ENCODE measurements at regions not wholly inside any gene's neighbourhood (a gene's known extent, or its start where the extent isn't known, plus 50 kb on each side); places are given as distances from the start of the nearest gene placed in this dataset.
"Not testable (repeated sequence)": the region's sequence is repeated elsewhere in the genome, so short reads cannot be mapped to it uniquely, and the experiment has no call there.

DNA sequence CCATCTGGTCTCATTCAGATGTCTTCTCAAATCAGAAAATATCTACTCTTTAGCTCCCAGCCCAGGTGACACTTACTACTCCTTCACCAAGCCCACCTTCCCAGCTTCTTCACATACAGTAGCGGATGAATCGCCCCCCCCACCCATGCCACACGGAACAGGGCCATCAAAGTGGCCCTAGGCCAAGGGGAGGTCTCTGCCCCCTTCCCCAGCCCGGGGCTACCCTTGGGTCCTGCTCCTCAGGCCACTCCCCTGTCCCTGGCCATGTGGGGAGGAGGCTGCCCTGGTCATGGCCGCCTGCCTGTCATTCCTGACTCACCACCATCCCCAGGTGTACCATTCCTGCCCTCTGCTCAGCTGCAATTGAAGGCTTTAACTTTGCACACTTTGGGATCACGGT is 142.8 kb downstream of the NECTIN1 start:
- no peak for DNase-seq (ENCODE audit: low read depth)

DNA sequence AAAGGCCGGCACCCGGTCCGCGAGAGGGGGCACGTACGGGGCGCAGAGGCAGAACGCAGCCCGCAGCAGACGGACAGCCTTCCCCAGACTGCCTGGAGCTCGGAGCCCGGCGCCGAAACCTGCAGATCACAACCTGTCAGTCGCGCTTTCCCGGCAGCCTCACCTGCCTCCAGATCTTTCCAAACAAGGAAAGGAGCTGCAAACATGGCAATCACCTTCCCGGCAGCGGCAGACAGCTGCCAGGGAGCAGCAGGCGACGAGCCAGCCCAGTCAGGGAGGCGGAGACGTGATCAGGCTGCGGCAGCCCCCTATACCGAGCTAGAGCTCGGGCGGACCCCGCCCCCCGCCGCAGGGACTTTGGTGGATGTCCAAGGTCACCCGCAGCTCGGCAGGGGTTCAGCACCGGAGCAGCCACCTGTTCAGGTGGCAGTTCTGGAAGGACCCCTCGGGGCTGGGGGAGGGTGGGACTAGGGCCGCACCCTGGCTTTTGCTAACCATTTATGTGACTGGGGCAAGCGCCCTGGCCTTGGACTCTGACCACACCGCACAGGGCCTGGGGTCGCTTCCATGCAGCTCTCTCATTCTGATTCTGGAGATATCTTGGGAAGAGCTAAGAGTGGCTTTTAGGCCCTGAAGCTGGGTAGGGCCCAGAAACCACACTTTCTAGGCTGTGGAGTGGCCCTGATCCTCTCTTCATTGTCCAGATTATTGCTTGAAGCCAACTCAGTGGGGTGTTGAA is 143.8 kb downstream of the NECTIN1 start:
- no peak for DNase-seq (ENCODE audit: low read depth)

DNA sequence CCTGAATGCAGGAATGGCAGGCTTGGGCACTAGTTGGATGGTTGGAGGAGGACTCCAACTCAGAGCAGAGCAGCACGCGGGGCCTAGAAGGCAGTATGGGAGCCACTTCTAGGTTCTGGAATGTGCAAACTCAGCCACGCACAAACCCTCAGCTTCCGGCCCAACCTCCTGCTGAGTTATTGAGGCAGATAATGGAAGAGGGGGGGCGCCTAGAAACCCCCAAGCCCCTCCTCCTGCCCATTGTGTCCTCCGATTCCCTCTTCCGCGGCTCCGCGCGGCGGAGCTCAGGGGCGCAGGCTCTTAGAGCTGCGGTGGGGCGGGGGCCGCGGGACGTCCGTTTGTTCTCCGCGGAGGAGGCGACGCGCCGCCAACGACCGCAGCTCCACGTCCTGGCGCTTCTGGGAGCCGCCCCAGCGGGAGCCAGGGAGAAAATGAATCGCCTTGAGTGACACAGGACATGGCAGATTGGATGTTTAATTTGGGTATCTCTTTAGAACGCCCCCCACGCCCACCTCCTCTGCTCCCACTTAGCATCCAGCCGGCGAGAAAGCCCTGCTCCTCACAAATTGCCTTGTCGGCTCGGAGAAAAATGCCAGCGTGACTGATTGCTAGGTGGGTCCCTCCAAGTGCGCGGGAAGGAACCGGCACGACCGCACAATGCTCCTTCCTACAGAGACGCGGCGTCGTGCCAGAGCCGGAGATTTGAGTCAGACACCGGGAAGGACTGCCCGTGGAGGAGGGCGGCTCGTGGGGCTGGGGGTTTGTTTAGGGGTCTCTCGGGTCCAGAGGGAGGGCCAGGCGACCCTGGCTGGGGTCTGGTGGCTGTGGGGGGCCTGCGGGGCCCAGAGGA is 144.6 kb downstream of the NECTIN1 start:
- no peak for DNase-seq (ENCODE audit: low read depth)

DNA sequence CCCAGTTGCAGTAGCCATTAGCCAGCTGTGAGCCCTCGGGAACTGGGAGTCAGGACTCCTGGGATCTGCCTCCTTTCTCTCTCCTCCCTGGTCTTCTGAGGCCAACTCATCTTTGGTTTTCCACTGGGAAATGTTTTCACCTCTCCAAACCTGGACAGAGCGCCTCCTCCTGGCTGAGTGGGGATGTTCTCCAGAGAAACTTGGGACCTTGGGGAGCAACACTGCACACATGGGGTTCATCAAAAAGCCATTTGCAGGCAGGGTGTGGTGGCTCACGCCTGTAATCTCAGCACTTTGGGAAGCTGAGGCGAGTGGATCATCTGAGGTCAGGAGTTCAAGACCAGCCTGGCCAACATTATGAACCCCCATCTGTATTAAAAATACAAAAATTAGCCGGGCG is 145.4 kb downstream of the NECTIN1 start:
- DNase-seq (ENCODE audit: low read depth) = no peak

DNA sequence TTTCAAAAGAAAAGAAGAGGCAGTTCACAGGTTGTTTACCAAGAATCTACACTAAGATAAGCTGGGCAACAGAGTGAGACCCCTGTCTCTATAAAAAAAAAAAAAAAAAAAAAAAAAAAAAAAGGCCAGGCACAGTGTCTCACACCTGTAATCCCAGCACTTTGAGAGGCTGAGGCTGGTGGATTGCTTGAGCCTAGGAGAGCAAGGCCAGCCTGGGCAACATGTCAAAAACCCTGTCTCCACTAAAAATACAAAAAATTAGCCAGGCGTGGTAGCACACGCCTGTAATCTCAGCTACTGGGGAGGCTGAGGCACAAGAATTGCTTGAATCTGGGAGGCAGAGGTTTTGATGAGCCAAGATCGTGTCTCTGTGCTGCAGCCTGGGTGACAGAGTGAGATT is 147.6 kb downstream of the NECTIN1 start:
- not testable (repeated sequence) for DNase-seq (ENCODE audit: low read depth)

DNA sequence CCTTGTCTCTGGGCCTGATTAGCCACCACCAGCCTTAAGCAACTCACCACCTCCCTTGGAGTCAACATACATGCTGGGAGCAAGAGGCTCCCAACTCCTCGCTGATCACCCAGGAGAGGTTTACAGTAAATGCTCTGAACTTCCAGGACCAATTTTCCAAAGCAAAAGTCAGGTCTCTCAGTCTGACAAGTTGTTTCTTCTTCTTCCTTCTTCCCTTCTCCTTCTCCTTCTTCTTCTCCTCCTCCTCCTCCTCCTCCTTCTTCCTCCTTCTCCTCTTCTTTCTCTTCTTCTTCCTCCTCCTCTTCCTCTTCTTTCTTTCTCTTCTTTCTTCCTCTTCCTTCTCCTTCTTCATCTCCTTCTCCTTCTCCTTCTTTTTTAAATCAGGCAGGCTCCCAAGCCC is 148.2 kb downstream of the NECTIN1 start:
- no peak for DNase-seq (ENCODE audit: low read depth)

DNA sequence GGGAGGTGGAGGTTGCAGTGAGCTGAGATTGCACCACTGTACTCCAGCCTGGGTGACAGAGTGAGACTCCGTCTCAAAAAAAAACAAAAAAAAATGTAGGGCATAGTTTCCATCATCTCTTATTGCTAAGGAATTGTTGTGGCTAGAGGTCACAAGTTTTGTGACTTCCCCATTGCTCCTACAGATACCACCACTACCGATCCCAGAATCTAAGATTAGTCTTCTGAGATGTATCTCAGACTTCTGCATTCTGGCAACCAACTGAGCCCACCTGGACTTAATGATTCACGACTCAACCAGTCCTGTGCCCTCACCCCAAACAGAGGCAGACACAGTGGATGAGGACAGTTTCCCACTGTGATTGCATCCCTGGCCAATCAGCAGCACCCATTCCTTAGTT is 148.9 kb downstream of the NECTIN1 start:
- no peak for DNase-seq (ENCODE audit: low read depth)

DNA sequence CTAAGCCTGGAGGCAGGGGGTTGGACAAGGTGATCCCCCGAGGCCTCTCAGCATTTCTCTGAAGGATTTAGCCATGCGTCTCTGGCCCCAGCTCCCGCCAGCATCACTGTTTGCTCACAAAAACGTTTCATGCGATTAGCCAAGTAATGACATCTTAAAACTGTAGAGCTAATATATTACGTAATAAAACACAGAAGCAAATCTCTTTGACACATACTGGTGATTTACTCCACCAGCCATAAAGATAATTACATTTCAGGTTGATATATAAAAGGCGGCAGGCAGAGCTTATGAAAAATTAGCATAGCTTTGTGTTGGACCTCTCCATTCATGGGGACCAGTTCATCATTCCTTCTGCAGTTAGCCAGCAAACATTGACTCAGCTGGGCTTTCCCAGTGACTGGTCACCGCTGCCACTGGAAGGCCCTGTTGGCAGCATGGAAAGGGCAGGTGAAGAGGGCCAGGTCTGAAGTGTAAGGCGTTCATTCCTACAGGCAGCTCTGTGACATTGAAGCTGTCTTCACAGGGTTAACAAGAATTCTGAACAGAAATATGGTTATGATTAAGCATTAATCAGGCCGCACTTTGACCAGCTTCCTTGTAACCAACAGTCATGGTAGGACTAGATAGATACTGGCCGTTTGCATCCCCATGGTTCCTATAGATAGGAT is 150.3 kb downstream of the NECTIN1 start:
- DNase-seq (ENCODE audit: low read depth) = no peak

DNA sequence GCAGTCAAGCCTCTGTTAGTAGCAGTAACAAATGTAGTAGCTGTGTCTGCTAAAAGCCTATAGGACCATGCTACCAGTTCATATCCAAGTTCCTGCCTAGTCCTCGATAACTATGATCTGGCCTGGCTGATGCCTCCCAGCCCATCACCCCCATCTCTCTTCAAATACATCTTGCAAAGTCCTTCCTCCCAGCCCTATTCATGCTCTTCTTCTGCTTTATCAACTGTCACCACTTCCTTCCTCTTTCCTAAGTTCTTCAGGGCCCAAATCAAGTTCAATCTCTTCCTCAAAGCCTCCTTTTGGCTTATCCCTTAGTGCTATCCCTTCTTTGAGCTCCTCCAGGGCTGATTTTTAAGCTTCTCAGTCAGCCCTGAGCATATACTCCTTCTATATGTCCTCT is 150.9 kb upstream of the THY1 start:
- DNase-seq (ENCODE audit: low read depth) = no peak

DNA sequence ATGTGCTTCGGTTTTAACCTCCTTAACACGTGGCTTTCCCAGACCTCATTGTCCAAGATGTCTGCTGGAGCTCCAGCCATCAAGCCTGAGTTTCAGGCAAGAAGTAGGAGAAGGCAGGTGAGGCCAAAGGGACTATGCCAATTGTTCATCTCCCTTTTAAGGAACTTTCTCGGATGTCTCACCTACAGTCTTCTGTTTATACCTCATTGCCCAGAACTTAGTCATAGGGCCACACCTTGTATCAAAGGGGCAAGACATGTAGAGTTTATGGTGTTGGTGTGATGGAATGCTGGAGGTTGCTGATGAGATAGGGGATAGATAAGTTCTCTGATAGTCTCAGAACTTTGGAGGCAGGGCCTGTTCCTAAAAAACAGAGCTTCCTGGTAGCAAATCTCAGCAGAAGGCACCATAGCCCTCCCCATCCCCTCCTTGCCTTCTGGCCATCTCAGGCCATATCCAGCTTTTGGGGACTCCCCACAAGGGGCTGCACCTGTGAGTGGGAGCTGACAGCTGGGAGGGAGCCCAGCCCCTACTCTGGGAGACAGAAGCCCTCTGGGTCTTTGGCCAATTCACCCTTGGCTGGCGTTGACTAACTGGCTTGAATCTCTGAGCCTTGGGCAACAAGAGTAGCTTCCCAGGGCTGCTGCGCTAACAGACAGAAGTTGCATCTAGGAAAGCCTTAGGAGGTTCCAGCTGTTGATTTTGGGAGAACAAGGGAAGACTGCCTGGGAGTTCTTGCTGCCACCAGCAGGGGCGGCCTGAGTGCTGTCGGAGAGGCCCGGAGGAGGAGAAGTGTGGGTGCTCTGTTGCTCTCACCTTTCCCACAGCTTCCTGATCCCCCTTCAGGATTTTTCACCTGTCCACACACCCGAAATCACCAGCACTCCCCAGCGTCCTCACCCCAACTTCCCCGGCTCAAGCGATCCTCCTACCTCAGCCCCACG is 149.8 kb upstream of the THY1 start:
- no peak for DNase-seq (ENCODE audit: low read depth)

DNA sequence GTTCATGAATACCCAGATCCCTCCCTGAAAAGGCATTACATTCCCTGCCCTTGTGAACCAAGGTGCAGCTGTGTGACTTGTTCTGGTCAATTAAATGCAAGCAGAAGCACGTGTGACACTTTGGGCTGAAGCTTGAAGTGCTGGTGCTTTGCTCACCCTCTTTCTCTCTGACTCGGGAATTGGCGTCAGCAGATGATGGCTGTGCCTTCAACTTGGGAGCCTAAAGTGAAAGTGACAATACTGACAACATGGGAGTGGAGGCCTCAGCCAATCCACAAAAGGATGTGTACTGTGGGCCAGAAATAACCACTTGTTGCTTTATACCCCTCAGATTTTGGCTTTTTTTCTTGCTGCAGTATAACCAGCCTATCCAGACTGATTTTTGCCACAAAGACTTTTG is 148.3 kb upstream of the THY1 start:
- no peak for DNase-seq (ENCODE audit: low read depth)

DNA sequence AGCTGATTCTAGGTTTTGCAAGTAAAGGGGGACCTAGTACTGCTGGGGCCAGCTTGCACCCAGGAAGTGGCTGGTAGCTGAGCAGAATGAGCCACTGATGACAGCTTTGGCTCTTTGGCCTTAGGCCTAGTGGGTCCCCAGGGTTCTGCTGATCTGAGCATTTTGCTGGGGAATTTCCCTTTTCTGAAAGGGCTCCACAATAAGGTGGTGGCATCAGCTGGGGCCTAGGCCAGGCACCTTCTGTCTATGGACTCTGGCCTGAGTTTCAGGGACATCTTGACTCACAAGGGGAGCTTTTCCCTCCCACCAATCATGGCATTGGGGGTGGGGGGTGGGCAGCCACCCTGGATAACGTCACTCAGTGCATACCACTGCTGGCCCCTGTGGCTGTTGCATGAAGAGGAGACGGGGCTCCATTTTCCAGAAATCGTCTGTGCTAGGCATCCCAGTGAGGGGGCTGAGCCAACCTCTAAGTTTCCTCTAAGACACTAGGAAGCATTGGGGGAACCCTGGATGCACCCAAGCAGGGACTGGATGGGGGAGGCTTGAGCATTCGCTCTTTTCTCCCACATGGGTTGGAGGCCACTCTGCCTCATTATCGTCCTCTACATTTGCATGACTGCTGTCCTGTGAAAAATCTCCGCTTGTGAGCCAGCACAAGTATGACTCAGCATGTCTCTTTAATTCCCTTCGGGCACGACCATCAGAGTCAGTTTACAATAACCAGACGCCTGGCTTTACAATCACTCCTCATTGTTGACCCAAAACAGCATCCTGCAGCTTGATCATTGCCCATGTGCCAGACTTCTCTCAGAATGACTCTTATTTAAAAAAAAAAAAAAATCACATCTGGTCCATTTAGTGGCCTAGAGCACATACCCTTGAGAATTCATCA is 145.0 kb upstream of the THY1 start:
- no peak for DNase-seq (ENCODE audit: low read depth)

DNA sequence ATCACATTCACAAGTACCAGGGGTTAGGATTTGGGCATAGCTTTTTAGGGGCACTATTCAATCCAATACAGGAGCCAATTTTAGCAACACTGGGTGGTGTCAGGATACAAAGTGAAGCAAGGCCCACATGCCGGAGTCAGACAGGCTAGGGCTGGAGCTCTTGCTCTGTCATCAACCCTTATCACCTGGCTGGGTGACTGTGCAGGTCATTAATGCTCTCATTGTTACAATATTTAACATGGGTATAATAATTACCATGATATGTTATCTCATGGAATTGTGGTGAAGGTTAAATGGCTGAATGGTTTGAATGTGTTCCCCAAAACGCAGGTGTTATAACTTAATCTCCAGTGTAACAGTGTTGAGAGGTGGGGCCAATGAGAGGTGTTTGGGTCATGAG is 143.3 kb upstream of the THY1 start:
- no peak for DNase-seq (ENCODE audit: low read depth)

DNA sequence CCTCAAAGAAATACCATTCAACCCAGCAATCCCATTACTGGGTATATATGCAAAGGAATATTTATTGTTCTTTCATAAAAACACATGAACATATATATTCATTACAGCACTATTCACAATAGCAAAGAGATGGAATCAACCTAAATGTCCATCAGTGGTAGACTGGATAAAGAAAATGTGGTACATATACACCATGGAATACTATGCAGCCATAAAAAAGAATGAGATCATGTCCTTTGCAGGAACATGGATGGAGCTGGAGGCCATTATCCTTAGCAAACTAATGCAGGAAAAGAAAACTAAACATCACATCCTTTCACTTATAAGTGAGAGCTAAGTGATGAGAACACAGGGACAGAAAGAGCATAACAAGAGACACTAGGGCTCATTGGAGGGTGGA is 142.7 kb upstream of the THY1 start:
- not testable (repeated sequence) for DNase-seq (ENCODE audit: low read depth)

DNA sequence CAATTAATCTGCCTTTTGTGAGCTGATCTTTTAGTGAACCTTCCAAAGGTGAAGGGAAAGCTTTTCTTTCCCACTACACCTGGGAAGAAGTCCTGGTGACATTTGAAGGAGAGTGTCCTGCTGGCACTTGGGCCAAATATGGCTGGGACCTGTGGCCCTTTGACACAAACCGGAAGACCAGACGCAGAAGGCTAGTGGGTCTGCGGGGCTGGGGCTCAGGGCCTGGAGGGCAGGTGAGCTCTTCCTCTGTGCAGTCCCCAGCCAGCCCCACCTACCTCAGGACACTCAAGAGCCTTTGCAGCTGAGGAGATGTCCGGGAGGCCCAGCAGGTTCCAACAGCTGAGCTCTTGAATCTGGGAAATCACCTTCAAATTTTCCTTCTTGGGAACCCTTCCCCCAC is 138.0 kb upstream of the THY1 start:
- no peak for DNase-seq (ENCODE audit: low read depth)

DNA sequence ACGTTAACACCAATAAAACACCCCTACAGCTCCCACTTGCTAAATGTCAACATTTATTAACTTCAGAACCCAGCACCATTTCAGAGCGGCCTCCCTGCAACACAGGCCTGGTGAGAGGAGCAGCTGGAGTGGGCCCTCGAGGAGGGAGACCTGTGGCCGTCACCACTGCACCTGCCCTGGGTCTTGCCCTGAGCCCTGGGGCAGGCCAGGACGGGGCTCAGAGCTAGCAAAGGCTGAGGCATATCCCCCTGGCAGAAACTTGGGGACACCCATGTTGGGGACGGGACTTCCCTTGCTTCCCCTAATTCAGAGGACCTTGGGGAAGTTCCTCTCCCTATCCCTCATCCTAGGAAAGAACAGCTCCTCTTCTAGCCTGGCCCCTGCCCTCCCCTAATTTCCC is 137.3 kb upstream of the THY1 start:
- DNase-seq (ENCODE audit: low read depth) = no peak

DNA sequence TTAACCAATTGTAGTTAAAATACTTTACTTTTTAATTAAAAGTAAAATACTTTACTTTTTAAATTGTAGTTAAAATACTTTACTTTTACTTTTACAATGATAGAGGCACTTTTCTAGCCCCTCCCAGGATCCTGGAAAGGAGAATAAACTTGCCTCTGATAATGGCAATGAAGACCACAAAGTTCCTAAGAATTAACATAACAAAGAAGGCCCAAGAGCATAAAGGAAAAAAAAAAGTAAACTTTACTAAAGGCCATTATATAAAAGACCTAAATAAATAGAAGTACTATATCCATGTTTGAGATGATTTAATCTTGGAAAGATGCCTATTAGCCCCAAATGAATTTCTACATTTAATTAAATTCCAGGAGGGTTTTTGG is 129.1 kb upstream of the THY1 start:
- no peak for DNase-seq (ENCODE audit: low read depth)

DNA sequence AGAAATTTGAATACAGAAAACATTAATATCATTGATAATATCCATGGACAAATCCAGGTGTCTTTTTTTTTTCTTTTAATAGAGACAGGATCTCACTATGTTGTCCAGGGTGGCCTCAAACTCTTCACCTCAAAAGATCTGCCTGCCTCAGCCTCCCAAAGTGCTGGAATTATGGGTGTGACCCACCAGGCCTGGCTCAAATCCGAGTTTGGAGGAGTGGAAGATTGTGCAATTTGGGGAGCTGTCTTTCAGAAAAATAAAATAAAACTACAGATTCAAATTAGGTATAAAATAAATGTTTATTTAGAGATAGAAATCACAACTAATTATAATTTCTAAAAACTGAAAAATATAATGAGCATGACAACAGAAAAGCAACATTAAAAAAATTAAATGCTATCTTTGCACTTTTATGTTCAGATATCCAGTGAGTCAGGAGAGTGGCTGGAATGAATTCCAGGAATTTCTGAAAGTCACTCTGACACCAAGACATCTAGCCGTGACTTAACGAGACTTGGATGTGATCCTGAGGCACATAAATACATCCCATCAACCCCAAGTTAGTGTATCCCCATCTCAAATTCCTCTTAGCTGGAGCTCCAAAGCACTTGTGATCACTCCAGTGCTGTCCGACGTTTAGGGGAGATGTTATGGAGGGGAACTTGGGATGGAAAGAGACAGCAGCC is 128.6 kb upstream of the THY1 start:
- no peak for DNase-seq (ENCODE audit: low read depth)

DNA sequence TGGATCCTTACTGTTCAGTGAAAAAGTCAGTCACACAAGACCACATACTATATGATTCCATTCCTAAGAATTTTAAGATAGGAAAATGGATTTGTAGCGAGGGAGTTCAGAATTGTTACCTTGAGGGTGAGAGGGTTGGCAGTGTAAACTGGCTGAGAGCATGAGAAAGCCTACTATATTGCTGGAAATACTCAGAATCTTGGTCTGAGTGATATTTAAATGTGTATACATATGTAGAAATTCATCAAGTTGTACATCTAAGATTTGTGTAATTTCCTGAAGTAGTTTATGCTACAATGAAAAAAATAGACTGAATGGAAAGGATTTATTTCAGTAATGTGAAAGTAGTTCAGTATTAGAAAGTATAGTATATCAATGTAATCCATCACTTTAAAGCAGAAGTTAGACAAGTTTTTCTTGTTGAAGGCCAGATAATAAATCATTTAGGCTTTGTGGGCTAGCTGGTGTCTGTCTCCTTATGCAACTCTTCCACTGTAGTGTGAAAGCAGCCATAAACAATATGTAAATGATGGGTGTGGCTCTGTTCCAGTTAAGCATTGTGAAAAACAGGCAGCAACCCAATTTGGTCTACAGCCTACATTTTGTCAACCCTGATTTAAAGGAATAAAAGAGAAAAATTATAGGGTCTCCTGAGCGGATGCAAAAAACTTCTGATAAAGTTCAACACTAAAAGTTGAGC is 127.2 kb upstream of the THY1 start:
- no peak for DNase-seq (ENCODE audit: low read depth)

DNA sequence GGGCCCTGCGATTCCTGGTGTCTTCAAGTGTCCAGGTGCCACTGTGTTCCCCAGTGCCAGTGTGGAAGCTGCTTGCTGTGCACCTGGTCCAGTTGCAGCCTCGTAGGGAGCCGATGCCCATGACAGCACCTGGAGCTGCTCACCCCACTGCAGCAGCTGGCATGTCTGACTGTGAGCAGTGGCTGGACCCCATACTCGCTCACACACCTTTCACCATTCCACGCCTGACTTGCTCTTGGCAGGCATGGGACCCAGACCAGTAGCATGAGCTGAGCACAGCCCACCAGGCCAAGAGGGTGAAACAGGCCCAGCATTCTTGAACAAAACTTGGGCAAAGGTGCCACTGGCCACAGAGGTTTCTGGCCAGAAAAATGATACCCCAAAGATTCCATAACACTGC is 124.5 kb upstream of the THY1 start:
- no peak for DNase-seq (ENCODE audit: low read depth)
